Activated T-helper 2 cell treated with anti-CD3 and anti-CD28 coated beads, Interferon-gamma antibody, Interleukin-2, Interleukin-4, amounts not matched to agents 10 μg/mL and 5 μg/mL and 100 μg/mL, durations not matched to agents 14 hours and 24 hours and 36 hours (primary cell): ENCODE measurements at regions not wholly inside any gene's neighbourhood (a gene's known extent, or its start where the extent isn't known, plus 50 kb on each side); places are given as distances from the start of the nearest gene placed in this dataset.
"Not testable (repeated sequence)": the region's sequence is repeated elsewhere in the genome, so short reads cannot be mapped to it uniquely, and the experiment has no call there.

Source experiments
- DNase-seq: peaks from one replicate; pipeline ENCODE4 v3.0.0; 2021; ENCODE audit warnings: low spot score
- H3K27ac Mint-ChIP-seq: one replicate; pipeline ENCODE4 v1.8.0; 2021; ENCODE audit warnings: mixed read lengths
- H3K27me3 Mint-ChIP-seq: one replicate; pipeline ENCODE4 v1.8.0; 2021; ENCODE audit warnings: low read depth, mixed read lengths
- H3K36me3 Mint-ChIP-seq: one replicate; pipeline ENCODE4 v1.8.0; 2021; ENCODE audit warnings: low read depth, mixed read lengths
- H3K4me1 Mint-ChIP-seq: one replicate; pipeline ENCODE4 v1.8.0; 2021; ENCODE audit warnings: low read depth, mixed read lengths
- H3K4me3 Mint-ChIP-seq: one replicate; pipeline ENCODE4 v1.8.0; 2021; ENCODE audit warnings: low read depth, mild to moderate bottlenecking, moderate library complexity, mixed read lengths
- H3K9me3 Mint-ChIP-seq: one replicate; pipeline ENCODE4 v1.8.0; 2021; ENCODE audit warnings: mixed read lengths
- intact Hi-C: fragments of 100-400 bp; cut with micrococcal nuclease; formaldehyde crosslinking; loops from one replicate; pipeline ENCODE4 v1.15.1; 2023

DNA sequence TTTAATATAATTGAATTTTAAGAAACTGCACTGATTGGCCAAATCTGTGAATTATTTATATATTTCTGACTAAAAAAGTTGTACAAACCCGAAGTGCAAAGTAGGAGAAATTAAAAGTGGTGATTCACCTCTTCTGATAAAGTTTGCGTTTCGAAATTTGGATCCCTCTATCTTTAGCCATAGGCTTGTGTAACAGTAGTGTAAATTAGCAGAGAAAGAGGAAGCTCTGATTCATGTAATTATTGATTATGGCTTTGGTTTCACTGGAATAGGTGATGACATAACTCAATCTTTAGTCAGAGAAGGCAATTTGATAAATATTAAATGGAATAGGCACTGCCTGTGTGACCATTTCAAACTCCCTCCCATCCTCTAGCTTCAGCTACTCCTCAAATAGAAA is 717.8 kb upstream of the PCDH7 start:
- Mint-ChIP-seq H3K27ac (no peak overlapping the region), H3K9me3 (peaks cover 29% of the 10 kb centered on the region), H3K27me3 (no peaks in the 10 kb centered on the region), H3K4me1 (no peaks in the 10 kb centered on the region), H3K36me3 (no peaks in the 10 kb centered on the region), H3K4me3 (no peak overlapping the region)
- intact Hi-C loops, result no loop called here
- no peak for DNase-seq

GRCh38 chr4:30005995-30006394 is 714.2 kb upstream of the PCDH7 start:
- no peak for DNase-seq
- no peaks in the 10 kb centered on the region for H3K36me3 Mint-ChIP-seq
- no peaks in the 10 kb centered on the region for H3K4me1 Mint-ChIP-seq
- H3K27ac Mint-ChIP-seq, result no peak overlapping the region
- H3K9me3 Mint-ChIP-seq, result peaks cover 37% of the 10 kb centered on the region
- H3K4me3 Mint-ChIP-seq, result no peak overlapping the region
- intact Hi-C loops, result no loop called here
- H3K27me3 Mint-ChIP-seq, result no peaks in the 10 kb centered on the region

- H3K4me1 Mint-ChIP-seq, result no peaks in the 10 kb centered on the region
- intact Hi-C loops, result no loop called here
- no peaks in the 10 kb centered on the region for H3K27me3 Mint-ChIP-seq
- H3K36me3 Mint-ChIP-seq, result no peaks in the 10 kb centered on the region
- no peak overlapping the region for H3K27ac Mint-ChIP-seq
- H3K9me3 Mint-ChIP-seq, result peaks cover 31% of the 10 kb centered on the region
- no peak overlapping the region for H3K4me3 Mint-ChIP-seq
- no peak for DNase-seq
Measured at GRCh38 chr4:30024526-30024925, 695.6 kb upstream of the PCDH7 start.

DNA sequence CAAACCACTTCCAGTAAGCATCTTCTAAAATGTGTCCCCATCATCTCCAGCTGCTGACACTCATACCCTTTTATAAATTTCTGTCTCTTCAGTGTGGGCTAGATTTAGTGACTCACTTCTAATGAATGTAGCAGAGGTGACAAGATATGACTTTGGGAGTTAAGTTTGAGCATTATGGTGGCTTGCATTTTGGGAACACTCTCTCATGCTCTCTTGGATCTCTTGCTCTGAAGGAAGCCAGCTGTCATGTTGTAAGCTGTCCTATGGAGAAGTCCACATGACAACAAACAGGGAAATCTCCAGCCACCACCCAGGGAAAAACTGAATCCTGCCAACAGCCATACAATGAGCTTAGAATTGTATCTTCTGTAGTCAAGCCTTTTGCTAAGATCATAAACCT is 691.3 kb upstream of the PCDH7 start:
- no peak for DNase-seq
- Mint-ChIP-seq H3K27me3 (no peaks in the 10 kb centered on the region), H3K36me3 (no peaks in the 10 kb centered on the region), H3K9me3 (peaks cover 27% of the 10 kb centered on the region), H3K4me3 (no peak overlapping the region), H3K27ac (no peak overlapping the region), H3K4me1 (no peaks in the 10 kb centered on the region)
- intact Hi-C loops, result no loop called here

- H3K9me3 Mint-ChIP-seq, result peaks cover 33% of the 10 kb centered on the region
- DNase-seq, result no peak
Measured at GRCh38 chr4:30056016-30056766, 664.0 kb upstream of the PCDH7 start.

DNA sequence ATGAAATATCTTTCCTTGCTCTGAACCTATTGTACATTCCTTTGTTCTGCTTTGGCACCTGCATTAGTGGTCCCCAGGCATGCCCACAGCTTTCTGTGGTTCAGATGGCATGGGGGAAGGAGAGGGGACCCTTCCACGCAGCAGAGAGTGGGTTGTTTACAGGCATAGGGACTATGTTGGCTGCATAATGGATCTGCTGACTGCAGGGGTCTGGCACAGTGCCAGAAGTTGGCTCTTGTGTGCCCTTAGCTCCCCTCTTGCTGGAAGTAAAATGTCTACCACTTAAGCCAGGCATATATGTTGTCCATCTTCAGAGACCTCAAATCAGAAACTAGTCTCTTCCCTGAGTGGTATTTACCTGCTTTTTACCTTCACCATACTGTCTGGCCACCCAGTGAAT is 651.9 kb upstream of the PCDH7 start:
- no peaks in the 10 kb centered on the region for H3K27me3 Mint-ChIP-seq
- no peaks in the 10 kb centered on the region for H3K4me1 Mint-ChIP-seq
- H3K9me3 Mint-ChIP-seq, result peaks cover 33% of the 10 kb centered on the region
- H3K36me3 Mint-ChIP-seq, result no peaks in the 10 kb centered on the region
- H3K4me3 Mint-ChIP-seq, result no peak overlapping the region
- intact Hi-C loops, result no loop called here
- H3K27ac Mint-ChIP-seq, result no peak overlapping the region
- no peak for DNase-seq

More at GRCh38 chr4:30056016-30056766, 664.0 kb upstream of the PCDH7 start:
- Mint-ChIP-seq H3K36me3 (no peaks in the 10 kb centered on the region), H3K4me1 (no peaks in the 10 kb centered on the region), H3K27ac (no peak overlapping the region), H3K27me3 (no peaks in the 10 kb centered on the region), H3K4me3 (no peak overlapping the region)
- intact Hi-C loops, result no loop called here

DNA sequence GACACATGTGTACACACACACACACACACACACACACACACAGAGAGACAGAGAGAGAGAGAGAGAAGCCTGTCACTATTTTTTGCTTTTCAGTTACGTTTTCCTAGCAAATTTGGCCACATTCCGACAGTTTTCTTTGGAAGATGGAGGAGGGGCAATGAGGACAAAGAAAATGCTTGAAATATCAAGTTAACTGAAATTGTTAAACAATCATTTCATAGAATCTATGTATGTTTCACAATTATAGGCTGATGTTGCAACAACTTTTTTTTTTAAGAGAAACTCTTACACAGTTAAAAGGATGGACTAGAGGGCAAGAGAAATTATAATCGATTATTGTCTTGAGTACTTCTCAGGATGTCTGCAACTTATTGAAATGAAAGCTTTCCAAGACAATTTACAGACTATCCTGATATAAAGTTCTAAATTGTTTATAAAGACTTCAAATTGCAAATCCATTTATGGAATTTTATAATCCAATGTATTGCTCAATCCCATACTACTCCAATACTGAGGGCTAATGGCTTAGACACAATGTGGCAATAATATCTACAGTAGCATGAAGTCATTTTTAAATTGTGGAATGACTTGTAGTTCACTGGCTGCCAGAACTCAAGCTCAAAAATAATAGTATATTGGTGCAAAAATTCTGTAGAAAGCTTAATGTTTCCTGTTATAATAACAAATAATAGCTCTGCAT is 647.0 kb upstream of the PCDH7 start:
- Mint-ChIP-seq H3K9me3 (peaks cover 56% of the 10 kb centered on the region), H3K4me1 (no peaks in the 10 kb centered on the region), H3K27me3 (no peaks in the 10 kb centered on the region), H3K4me3 (no peak overlapping the region), H3K27ac (no peak overlapping the region), H3K36me3 (no peaks in the 10 kb centered on the region)
- DNase-seq, result no peak
- intact Hi-C loops, result no loop called here

GRCh38 chr4:30092420-30093128 is 627.6 kb upstream of the PCDH7 start:
- DNase-seq, H3K27me3 Mint-ChIP-seq, H3K36me3 Mint-ChIP-seq, intact Hi-C loops, H3K27ac Mint-ChIP-seq, H3K4me1 Mint-ChIP-seq, H3K4me3 Mint-ChIP-seq: not testable (repeated sequence)
- H3K9me3 Mint-ChIP-seq, result peaks cover 34% of the 10 kb centered on the region

GRCh38 chr4:30094887-30095286 is 625.3 kb upstream of the PCDH7 start:
- no peak overlapping the region for H3K4me3 Mint-ChIP-seq
- peaks cover 34% of the 10 kb centered on the region for H3K9me3 Mint-ChIP-seq
- no peaks in the 10 kb centered on the region for H3K4me1 Mint-ChIP-seq

GRCh38 chr4:30103455-30103854 is 616.7 kb upstream of the PCDH7 start:
- Mint-ChIP-seq H3K9me3 (peaks cover 33% of the 10 kb centered on the region), H3K27ac (no peak overlapping the region)

More at GRCh38 chr4:30094887-30095286, 625.3 kb upstream of the PCDH7 start:
- Mint-ChIP-seq H3K27ac (no peak overlapping the region), H3K27me3 (no peaks in the 10 kb centered on the region), H3K36me3 (no peaks in the 10 kb centered on the region)
- intact Hi-C loops, result no loop called here
- DNase-seq, result no peak

GRCh38 chr4:30116401-30116800 is 603.8 kb upstream of the PCDH7 start:
- peaks cover 40% of the 10 kb centered on the region for H3K9me3 Mint-ChIP-seq

More at GRCh38 chr4:30103455-30103854, 616.7 kb upstream of the PCDH7 start:
- no peak for DNase-seq
- no peaks in the 10 kb centered on the region for H3K4me1 Mint-ChIP-seq
- H3K36me3 Mint-ChIP-seq, result no peaks in the 10 kb centered on the region
- H3K27me3 Mint-ChIP-seq, result no peaks in the 10 kb centered on the region
- no peak overlapping the region for H3K4me3 Mint-ChIP-seq
- intact Hi-C loops, result no loop called here

DNA sequence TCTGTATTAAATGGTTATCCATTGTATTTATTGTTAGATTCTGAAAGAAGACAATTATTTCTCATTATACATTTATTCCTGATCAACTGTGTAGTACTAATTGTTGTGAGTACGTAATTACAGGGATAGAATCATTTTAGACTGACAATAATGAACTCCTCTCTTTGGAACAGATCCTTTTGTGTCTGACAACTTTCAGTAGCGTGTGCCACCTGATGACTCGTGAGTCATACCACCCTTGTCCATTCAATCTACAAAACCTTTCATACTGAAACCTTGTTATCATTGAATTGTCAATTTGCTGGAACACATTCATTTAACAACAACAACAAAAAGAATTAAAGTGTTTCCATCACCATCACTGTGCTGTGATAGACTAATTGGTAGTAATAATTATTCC is 602.7 kb upstream of the PCDH7 start:
- DNase-seq, result no peak
- no peak overlapping the region for H3K4me3 Mint-ChIP-seq
- no peaks in the 10 kb centered on the region for H3K27me3 Mint-ChIP-seq
- no peak overlapping the region for H3K27ac Mint-ChIP-seq
- no peaks in the 10 kb centered on the region for H3K4me1 Mint-ChIP-seq
- intact Hi-C loops, result no loop called here
- no peaks in the 10 kb centered on the region for H3K36me3 Mint-ChIP-seq
- H3K9me3 Mint-ChIP-seq, result peaks cover 33% of the 10 kb centered on the region

More at GRCh38 chr4:30116401-30116800, 603.8 kb upstream of the PCDH7 start:
- Mint-ChIP-seq H3K4me1 (no peaks in the 10 kb centered on the region), H3K36me3 (no peaks in the 10 kb centered on the region), H3K27ac (no peak overlapping the region), H3K27me3 (no peaks in the 10 kb centered on the region), H3K4me3 (no peak overlapping the region)
- intact Hi-C loops, result no loop called here
- no peak for DNase-seq

- Mint-ChIP-seq H3K27me3 (no peaks in the 10 kb centered on the region), H3K36me3 (no peaks in the 10 kb centered on the region), H3K27ac (no peak overlapping the region), H3K4me1 (no peaks in the 10 kb centered on the region), H3K4me3 (no peak overlapping the region), H3K9me3 (peaks cover 15% of the 10 kb centered on the region)
- DNase-seq, result no peak
- intact Hi-C loops, result no loop called here
Measured at GRCh38 chr4:30122711-30123110, 597.5 kb upstream of the PCDH7 start.
